ENCODE measurements at regions not wholly inside any gene's neighbourhood (a gene's known extent, or its start where the extent isn't known, plus 50 kb on each side); places are given as distances from the start of the nearest gene placed in this dataset.
A peak's percentile ranks its signal among the peaks of the same experiment; 100 is the strongest.

DNA sequence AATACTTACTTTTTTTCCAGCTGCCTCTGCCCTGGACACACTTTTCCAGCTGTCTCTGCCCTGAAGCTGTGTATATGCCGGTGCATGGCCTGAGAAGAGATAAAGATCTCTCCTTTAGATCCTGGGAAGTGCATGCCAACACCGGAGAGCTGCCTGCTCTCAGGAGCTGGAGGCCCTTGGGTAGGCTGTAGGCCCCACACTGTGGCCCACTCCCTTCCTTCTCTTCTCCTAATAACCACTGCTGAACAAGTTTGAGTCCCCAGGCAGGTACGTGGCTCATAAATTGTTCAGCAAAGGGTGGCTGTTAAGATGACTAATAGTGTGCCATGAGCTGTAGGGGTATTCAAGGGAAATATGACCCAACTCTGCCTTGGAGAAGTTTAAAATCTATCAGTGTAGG lies 102.5 kb downstream of the CD24 start:
- Histone ChIP-seq H3K27me3 (ENCODE audit: insufficient read depth) (no peaks in the 10 kb centered on the region), H3K79me2 (ENCODE audit: insufficient read depth) (no peaks in the 10 kb centered on the region), H3K36me3 (replicated peaks in 1 of 2; ENCODE audit: control insufficient read depth in 1 of 2, insufficient read depth in 2 of 2, low read length in 1 of 2) (no peaks in the 10 kb centered on the region), H3F3A (replicated peaks; ENCODE audit: insufficient read depth) (no peaks in the 10 kb centered on the region), H2AFZ (ENCODE audit: low read depth) (no peak overlapping the region), H3K9me2 (no peaks in the 10 kb centered on the region), H3K4me1 (ENCODE audit: control insufficient read depth in 1 of 2, insufficient read depth in 2 of 2, low read depth in 1 of 2, low read length in 1 of 2) (peaks cover 0 to 3% of the 10 kb centered on the region in 2 experiments; a peak in 1 of 4 replicates), H3K27ac (ENCODE audit: low read depth in 2 of 2, low read length in 1 of 2) (no peak overlapping the region), H3K4me2 (no peak overlapping the region), H3K9me3 (no peaks in the 10 kb centered on the region), H3K4me3 (ENCODE audit: low read depth in 2 of 2, low read length in 1 of 2) (no peak overlapping the region), H3K9ac (no peak overlapping the region), H4K20me1 (ENCODE audit: insufficient read depth) (no peaks in the 10 kb centered on the region)
- WGBS (ENCODE audit: low lambda C conversion rate): 13% methylated on average over 3 of the region's 3 CpGs
- POLR2A ChIA-PET: interaction anchor here (0.6 kb wide), 1 partner anchor 189 kb away, joined by 3 read pairs; no protein-coding TSS in a partner anchor
- CTCF ChIA-PET: interaction anchor here (1.0 kb wide), 1 partner anchor 107 kb away, joined by 3 read pairs; no protein-coding TSS in a partner anchor
- TF ChIP-seq EP300 (IDR thresholded peaks at IDR 0.05; ENCODE audit: borderline replicate concordance in 1 of 2, low read depth in 1 of 2, low read length in 1 of 2) (peak in 1 of 2 experiments; percentile 46; a peak in 1 of 4 replicates), CHD2 (IDR thresholded peaks at IDR 0.05; ENCODE audit: low read length, partially characterized antibody) (peak; percentile 17), FOSL2 (IDR thresholded peaks at IDR 0.05; ENCODE audit: borderline replicate concordance, low read depth) (no peak), GATA2 (CRISPR knock-in tag; IDR thresholded peaks at IDR 0.05) (peak; percentile 71), RCOR1 (IDR thresholded peaks at IDR 0.05; ENCODE audit: low read length) (peak; percentile 53; the same call in 1 of the 2 replicates), RAD21 (IDR thresholded peaks at IDR 0.05; ENCODE audit: low read length) (0 out of 2 replicates have a peak, but pooled peaks have one; percentile 9)
- TF ChIP-seq, protein P1, sequence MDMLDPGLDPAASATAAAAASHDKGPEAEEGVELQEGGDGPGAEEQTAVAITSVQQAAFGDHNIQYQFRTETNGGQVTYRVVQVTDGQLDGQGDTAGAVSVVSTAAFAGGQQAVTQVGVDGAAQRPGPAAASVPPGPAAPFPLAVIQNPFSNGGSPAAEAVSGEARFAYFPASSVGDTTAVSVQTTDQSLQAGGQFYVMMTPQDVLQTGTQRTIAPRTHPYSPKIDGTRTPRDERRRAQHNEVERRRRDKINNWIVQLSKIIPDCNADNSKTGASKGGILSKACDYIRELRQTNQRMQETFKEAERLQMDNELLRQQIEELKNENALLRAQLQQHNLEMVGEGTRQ (IDR thresholded peaks at IDR 0.05; ENCODE audit: borderline replicate concordance, low read depth, low read length): no peak
- peak; percentile 66 for DNase-seq

DNA sequence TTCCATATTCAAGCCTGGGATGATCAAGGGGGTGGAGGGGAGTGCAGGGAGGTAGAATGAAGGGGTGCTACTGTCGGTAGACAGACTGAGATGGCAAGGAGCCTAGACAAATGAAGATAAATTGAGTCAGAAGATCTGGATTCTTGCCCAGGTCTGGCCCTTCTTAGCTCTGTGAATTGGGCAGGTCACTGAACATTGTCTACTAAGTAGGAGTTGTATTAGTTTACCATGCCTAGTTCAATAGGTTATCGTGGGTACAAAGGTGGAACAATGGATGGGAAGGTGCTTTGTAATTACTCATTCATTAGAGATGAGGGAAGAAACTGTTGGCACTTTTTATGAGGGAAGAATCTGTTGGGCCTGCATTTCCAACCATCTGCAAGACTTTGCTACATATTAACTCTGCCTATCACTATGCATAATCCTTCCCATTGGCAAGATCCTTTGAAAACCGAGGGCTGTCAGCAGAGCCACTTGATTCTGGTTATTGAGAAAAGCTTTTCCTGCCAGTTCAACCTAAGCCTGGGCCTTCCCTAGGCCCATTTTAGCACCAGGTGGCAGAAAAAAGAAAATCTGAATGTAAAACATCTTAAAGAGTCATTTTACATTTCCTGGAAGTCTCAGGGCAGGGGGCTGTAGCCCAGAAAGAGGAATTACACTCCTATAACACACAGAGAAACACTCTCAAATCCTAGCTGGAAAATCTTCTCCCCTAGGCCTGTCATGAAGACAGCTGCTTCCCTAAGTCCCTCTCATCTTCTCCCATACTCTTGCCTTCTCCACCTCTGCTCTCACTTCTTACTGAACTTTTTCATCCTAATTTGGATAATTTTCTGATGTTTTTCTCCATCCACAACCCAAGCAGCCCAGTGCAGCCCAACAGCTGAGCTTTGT lies 103.5 kb downstream of the CD24 start:
- no peak overlapping the region for H3K4me2 ChIP-seq
- H3K4me1 ChIP-seq (ENCODE audit: control insufficient read depth in 1 of 2, insufficient read depth in 2 of 2, low read depth in 1 of 2, low read length in 1 of 2): peaks cover 0 to 3% of the 10 kb centered on the region in 2 experiments; a peak in 1 of 4 replicates
- 16% methylated on average over 3 of the region's 3 CpGs for WGBS (ENCODE audit: low lambda C conversion rate)
- no peaks in the 10 kb centered on the region for H4K20me1 ChIP-seq (ENCODE audit: insufficient read depth)
- DNase-seq: no peak
- no peak overlapping the region for H3K4me3 ChIP-seq (ENCODE audit: low read depth in 2 of 2, low read length in 1 of 2)
- H3K9me2 ChIP-seq: no peaks in the 10 kb centered on the region
- no peaks in the 10 kb centered on the region for H3K9me3 ChIP-seq
- no peaks in the 10 kb centered on the region for H3K79me2 ChIP-seq (ENCODE audit: insufficient read depth)
- H3K9ac ChIP-seq: no peak overlapping the region
- no peak overlapping the region for H2AFZ ChIP-seq (ENCODE audit: low read depth)
- ChIA-PET POLR2A (interaction anchor here (0.6 kb wide), 1 partner anchor 188 kb away, joined by 3 read pairs; no protein-coding TSS in a partner anchor), CTCF (interaction anchor here (1.0 to 1.3 kb wide), 2 partner anchors 15 to 108 kb away, joined by 3 read pairs; no protein-coding TSS in a partner anchor)
- no peak for TF ChIP-seq NRF1 (IDR thresholded peaks at IDR 0.05; ENCODE audit: low read depth, low read length)
- TF ChIP-seq, protein P2, sequence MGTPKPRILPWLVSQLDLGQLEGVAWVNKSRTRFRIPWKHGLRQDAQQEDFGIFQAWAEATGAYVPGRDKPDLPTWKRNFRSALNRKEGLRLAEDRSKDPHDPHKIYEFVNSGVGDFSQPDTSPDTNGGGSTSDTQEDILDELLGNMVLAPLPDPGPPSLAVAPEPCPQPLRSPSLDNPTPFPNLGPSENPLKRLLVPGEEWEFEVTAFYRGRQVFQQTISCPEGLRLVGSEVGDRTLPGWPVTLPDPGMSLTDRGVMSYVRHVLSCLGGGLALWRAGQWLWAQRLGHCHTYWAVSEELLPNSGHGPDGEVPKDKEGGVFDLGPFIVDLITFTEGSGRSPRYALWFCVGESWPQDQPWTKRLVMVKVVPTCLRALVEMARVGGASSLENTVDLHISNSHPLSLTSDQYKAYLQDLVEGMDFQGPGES (IDR thresholded peaks at IDR 0.05; ENCODE audit: low read depth, low read length): no peak
- no peak for TF ChIP-seq POLR2AphosphoS5 (IDR thresholded peaks at IDR 0.05; ENCODE audit: low read depth, low read length)
- TF ChIP-seq SMC3 (IDR thresholded peaks at IDR 0.05; ENCODE audit: low read depth, low read length): no peak
- no peak for TF ChIP-seq RAD21 (IDR thresholded peaks at IDR 0.05; ENCODE audit: low read length)
- TF ChIP-seq GATA2 (CRISPR knock-in tag; IDR thresholded peaks at IDR 0.05): no peak
- TF ChIP-seq FOSL2 (IDR thresholded peaks at IDR 0.05; ENCODE audit: borderline replicate concordance, low read depth): no peak
- TF ChIP-seq NFIC (IDR thresholded peaks at IDR 0.05; ENCODE audit: borderline replicate concordance): no peak
- TF ChIP-seq, protein P3, sequence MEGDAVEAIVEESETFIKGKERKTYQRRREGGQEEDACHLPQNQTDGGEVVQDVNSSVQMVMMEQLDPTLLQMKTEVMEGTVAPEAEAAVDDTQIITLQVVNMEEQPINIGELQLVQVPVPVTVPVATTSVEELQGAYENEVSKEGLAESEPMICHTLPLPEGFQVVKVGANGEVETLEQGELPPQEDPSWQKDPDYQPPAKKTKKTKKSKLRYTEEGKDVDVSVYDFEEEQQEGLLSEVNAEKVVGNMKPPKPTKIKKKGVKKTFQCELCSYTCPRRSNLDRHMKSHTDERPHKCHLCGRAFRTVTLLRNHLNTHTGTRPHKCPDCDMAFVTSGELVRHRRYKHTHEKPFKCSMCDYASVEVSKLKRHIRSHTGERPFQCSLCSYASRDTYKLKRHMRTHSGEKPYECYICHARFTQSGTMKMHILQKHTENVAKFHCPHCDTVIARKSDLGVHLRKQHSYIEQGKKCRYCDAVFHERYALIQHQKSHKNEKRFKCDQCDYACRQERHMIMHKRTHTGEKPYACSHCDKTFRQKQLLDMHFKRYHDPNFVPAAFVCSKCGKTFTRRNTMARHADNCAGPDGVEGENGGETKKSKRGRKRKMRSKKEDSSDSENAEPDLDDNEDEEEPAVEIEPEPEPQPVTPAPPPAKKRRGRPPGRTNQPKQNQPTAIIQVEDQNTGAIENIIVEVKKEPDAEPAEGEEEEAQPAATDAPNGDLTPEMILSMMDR (IDR thresholded peaks at IDR 0.05): no peak
- TF ChIP-seq FOXJ3 (CRISPR knock-in tag; IDR thresholded peaks at IDR 0.05): no peak
- TF ChIP-seq, protein P4, sequence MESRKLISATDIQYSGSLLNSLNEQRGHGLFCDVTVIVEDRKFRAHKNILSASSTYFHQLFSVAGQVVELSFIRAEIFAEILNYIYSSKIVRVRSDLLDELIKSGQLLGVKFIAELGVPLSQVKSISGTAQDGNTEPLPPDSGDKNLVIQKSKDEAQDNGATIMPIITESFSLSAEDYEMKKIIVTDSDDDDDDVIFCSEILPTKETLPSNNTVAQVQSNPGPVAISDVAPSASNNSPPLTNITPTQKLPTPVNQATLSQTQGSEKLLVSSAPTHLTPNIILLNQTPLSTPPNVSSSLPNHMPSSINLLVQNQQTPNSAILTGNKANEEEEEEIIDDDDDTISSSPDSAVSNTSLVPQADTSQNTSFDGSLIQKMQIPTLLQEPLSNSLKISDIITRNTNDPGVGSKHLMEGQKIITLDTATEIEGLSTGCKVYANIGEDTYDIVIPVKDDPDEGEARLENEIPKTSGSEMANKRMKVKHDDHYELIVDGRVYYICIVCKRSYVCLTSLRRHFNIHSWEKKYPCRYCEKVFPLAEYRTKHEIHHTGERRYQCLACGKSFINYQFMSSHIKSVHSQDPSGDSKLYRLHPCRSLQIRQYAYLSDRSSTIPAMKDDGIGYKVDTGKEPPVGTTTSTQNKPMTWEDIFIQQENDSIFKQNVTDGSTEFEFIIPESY (IDR thresholded peaks at IDR 0.05; ENCODE audit: borderline replicate concordance, low read depth): no peak
- no peak for TF ChIP-seq RFX5 (IDR thresholded peaks at IDR 0.05; ENCODE audit: low read length)
- TF ChIP-seq, protein P5, sequence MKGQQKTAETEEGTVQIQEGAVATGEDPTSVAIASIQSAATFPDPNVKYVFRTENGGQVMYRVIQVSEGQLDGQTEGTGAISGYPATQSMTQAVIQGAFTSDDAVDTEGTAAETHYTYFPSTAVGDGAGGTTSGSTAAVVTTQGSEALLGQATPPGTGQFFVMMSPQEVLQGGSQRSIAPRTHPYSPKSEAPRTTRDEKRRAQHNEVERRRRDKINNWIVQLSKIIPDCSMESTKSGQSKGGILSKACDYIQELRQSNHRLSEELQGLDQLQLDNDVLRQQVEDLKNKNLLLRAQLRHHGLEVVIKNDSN (IDR thresholded peaks at IDR 0.05; ENCODE audit: borderline replicate concordance, low read depth): no peak
- no peak overlapping the region for H3K27ac ChIP-seq (ENCODE audit: low read depth in 2 of 2, low read length in 1 of 2)
- H3K36me3 ChIP-seq (replicated peaks in 1 of 2; ENCODE audit: control insufficient read depth in 1 of 2, insufficient read depth in 2 of 2, low read length in 1 of 2): no peaks in the 10 kb centered on the region
- no peaks in the 10 kb centered on the region for H3K27me3 ChIP-seq (ENCODE audit: insufficient read depth)
- H3F3A ChIP-seq (replicated peaks; ENCODE audit: insufficient read depth): no peaks in the 10 kb centered on the region
